Smooth muscle cell (in vitro differentiated cells): ENCODE measurements at regions not wholly inside any gene's neighbourhood (a gene's known extent, or its start where the extent isn't known, plus 50 kb on each side); places are given as distances from the start of the nearest gene placed in this dataset.

Experiments
- DNase-seq: peaks from one replicate; lab custom pipeline; 2025; ENCODE audit not compliant: unreplicated experiment; lab: John Stamatoyannopoulos, UW
- H2AFZ ChIP-seq: fragments of 200-600 bp; sonication (generic); 2 replicates; pipeline ENCODE4 v1.6.0; 2016; ENCODE audit warnings: antibody characterized with exemption, low read depth, mild to moderate bottlenecking
- H3F3A ChIP-seq: fragments of 200-600 bp; sonication (generic); 2 replicates; pipeline ENCODE4 v1.6.0; 2017; ENCODE audit warnings: antibody characterized with exemption, low read depth
- H3K27ac ChIP-seq: fragments of 200-600 bp; sonication (generic); 2 replicates; pipeline ENCODE4 v1.5.1; 2016; ENCODE audit warnings: low read depth, mild to moderate bottlenecking
- H3K27me3 ChIP-seq: fragments of 200-600 bp; sonication (generic); 2 replicates; pipeline ENCODE4 v1.6.1; 2016; ENCODE audit warnings: low read depth, mild to moderate bottlenecking
- H3K36me3 ChIP-seq: fragments of 200-600 bp; sonication (generic); 2 replicates; pipeline ENCODE4 v1.5.1; 2016; ENCODE audit warnings: low read depth
- H3K4me1 ChIP-seq: fragments of 200-600 bp; sonication (generic); 2 replicates; pipeline ENCODE4 v1.5.1; 2016; ENCODE audit warnings: low read depth
- H3K4me2 ChIP-seq: fragments of 200-600 bp; sonication (generic); 2 replicates; pipeline ENCODE4 v1.6.0; 2016; ENCODE audit warnings: mild to moderate bottlenecking
- H3K4me3 ChIP-seq: fragments of 200-600 bp; sonication (generic); 2 replicates; pipeline ENCODE4 v1.5.1; 2016; ENCODE audit warnings: mild to moderate bottlenecking
- H3K79me2 ChIP-seq: fragments of 200-600 bp; sonication (generic); 2 replicates; pipeline ENCODE4 v1.6.0; 2016; ENCODE audit warnings: low read depth, mild to moderate bottlenecking
- H3K9ac ChIP-seq: fragments of 200-600 bp; sonication (generic); 2 replicates; pipeline ENCODE4 v1.6.0; 2016; ENCODE audit warnings: low read depth
- H3K9me3 ChIP-seq: fragments of 200-600 bp; sonication (generic); replicated peaks from 2 replicates; pipeline ENCODE4 v1.5.1; 2016; ENCODE audit warnings: low read depth
- H4K20me1 ChIP-seq: fragments of 200-600 bp; sonication (generic); 2 replicates; pipeline ENCODE4 v1.6.0; 2016; ENCODE audit warnings: low read depth
- WGBS: methylation state at CpG from one replicate; pipeline ENCODE4 v1.1.7; 2016; ENCODE audit warnings: low lambda C conversion rate; 5-methylcytosine and 5-hydroxymethylcytosine counted together
- TF ChIP-seq, protein P1 (sequence below): fragments of 200-600 bp; sonication (generic); IDR thresholded peaks from 2 replicates; pipeline ENCODE4 v1.5.1; 2017; ENCODE audit warnings: borderline replicate concordance, mild to moderate bottlenecking, antibody characterized with exemption; ENCODE audit not compliant: insufficient read depth, poor library complexity, severe bottlenecking

DNA sequence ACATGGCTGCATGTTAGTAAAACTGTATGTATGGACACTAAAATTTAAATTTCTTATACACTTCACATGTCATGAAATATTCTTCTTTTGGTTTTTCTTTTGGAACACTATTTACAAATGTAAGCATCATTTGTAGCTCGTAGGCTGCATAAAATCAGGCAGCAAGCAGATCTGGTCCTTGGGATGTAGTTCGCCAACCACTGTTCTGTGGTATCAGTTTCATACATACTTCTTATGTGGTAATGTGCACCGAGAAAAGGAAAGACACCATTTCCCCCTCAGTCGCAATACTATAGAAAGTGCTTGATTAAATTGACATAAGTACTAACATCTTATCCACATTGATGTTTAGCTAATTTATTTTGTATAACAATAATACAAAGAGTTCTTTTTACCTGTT is 274.4 kb upstream of the VCX start:
- WGBS = 86% methylated on average over 4 of the region's 4 CpGs
- Histone ChIP-seq H3K9ac (no peak overlapping the region), H4K20me1 (no peaks in the 10 kb centered on the region), H3K36me3 (no peaks in the 10 kb centered on the region), H3K4me2 (no peak overlapping the region), H2AFZ (no peak overlapping the region), H3K79me2 (no peaks in the 10 kb centered on the region), H3K9me3 (no peaks in the 10 kb centered on the region), H3K27me3 (no peaks in the 10 kb centered on the region), H3K4me1 (no peaks in the 10 kb centered on the region), H3K27ac (no peak overlapping the region), H3F3A (no peaks in the 10 kb centered on the region), H3K4me3 (no peak overlapping the region)
- TF ChIP-seq, protein P1, sequence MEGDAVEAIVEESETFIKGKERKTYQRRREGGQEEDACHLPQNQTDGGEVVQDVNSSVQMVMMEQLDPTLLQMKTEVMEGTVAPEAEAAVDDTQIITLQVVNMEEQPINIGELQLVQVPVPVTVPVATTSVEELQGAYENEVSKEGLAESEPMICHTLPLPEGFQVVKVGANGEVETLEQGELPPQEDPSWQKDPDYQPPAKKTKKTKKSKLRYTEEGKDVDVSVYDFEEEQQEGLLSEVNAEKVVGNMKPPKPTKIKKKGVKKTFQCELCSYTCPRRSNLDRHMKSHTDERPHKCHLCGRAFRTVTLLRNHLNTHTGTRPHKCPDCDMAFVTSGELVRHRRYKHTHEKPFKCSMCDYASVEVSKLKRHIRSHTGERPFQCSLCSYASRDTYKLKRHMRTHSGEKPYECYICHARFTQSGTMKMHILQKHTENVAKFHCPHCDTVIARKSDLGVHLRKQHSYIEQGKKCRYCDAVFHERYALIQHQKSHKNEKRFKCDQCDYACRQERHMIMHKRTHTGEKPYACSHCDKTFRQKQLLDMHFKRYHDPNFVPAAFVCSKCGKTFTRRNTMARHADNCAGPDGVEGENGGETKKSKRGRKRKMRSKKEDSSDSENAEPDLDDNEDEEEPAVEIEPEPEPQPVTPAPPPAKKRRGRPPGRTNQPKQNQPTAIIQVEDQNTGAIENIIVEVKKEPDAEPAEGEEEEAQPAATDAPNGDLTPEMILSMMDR = no peak
- DNase-seq = no peak

DNA sequence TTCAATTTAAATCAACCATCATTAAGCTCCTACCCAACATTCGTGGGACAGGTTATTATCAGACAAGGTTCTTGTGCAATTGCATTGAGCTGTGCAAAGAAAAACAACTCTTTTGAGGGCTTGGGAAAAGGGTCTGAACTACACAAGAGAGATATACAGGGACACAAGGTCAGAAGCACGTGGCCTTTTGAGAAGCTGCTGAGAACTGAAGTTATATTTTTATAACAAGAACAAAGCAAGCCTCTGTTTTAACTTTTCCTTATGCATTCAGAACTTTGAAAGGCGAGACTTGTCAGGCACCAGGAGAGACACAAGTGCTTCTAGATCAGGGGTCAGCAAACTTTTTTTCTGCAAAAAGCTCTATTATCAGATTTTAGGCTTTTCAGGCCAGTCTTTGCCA is 274.8 kb upstream of the VCX start:
- H3K36me3 ChIP-seq = no peaks in the 10 kb centered on the region
- no peak overlapping the region for H3K4me2 ChIP-seq
- no peak overlapping the region for H3K27ac ChIP-seq
- no peaks in the 10 kb centered on the region for H3K79me2 ChIP-seq
- no peaks in the 10 kb centered on the region for H4K20me1 ChIP-seq
- 59% methylated on average over 3 of the region's 3 CpGs for WGBS
- no peak overlapping the region for H3K9ac ChIP-seq
- no peak overlapping the region for H2AFZ ChIP-seq
- H3F3A ChIP-seq = no peaks in the 10 kb centered on the region
- H3K4me1 ChIP-seq = no peaks in the 10 kb centered on the region
- peaks cover 3% of the 10 kb centered on the region for H3K9me3 ChIP-seq
- no peak overlapping the region for H3K4me3 ChIP-seq
- TF ChIP-seq, protein P1 = no peak
- no peaks in the 10 kb centered on the region for H3K27me3 ChIP-seq
- no peak for DNase-seq

DNA sequence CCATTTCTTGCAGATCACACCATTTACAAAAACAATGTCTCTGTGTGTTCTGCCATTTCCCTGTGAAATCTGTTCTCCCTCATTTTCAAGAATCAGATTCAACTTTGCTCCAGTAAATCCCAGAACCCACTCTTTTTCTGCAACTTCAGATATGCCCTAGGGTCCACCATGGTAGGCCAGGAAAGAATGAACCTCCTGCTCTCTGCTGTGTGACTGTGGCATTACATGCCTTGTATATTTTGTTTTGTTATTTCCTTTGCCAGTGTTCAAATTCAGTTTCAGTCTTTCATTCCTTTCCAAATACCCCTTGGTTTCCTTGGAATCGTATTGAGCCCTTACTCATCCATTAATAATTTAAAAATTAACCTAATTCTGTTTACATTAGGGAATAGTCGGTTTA is 290.2 kb upstream of the VCX start:
- H3K27ac ChIP-seq = no peak overlapping the region
- H3K4me2 ChIP-seq = no peak overlapping the region
- no peak overlapping the region for H3K9ac ChIP-seq
- H3K9me3 ChIP-seq = no peaks in the 10 kb centered on the region
- DNase-seq = no peak
- no peak overlapping the region for H3K4me3 ChIP-seq
- no peak overlapping the region for H2AFZ ChIP-seq
- 54% methylated on average over 2 of the region's 2 CpGs for WGBS
- no peaks in the 10 kb centered on the region for H3K36me3 ChIP-seq
- H3K27me3 ChIP-seq = no peaks in the 10 kb centered on the region
- H3F3A ChIP-seq = no peaks in the 10 kb centered on the region
- no peaks in the 10 kb centered on the region for H4K20me1 ChIP-seq
- H3K4me1 ChIP-seq = no peaks in the 10 kb centered on the region
- TF ChIP-seq, protein P1 = no peak
- H3K79me2 ChIP-seq = no peaks in the 10 kb centered on the region

DNA sequence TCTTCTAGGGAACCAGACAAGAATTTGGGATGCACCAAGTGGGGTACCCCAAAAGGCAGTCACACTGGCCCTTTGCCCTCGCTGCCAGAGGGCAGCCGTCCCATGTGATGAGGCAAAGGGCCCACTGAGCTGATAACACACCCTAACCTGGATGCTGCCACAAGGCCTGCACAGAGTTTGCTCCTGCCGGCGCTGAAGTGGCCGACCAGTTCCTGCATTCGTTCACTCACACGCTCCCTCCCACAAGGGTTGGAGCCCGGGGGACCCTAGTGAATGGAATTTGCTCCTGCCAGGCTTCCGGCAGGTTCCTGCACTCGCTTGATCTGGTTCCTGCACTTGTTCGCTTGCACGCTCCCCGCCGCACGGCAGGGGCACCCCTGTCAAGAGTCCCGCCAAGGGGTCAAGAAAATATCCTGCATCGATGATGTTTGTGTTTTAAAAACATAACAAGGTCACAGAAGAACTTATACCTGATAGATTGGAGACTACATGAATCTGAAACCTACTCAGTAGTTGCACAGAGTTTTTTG is 296.4 kb upstream of the VCX start:
- TF ChIP-seq, protein P1 = no peak
- 91% methylated on average over 17 of the region's 17 CpGs for WGBS
- H3K4me1 ChIP-seq = no peaks in the 10 kb centered on the region

More for the DNA sequence above, 296.4 kb upstream of the VCX start:
- no peak overlapping the region for H3K4me3 ChIP-seq
- no peaks in the 10 kb centered on the region for H4K20me1 ChIP-seq
- H3K27me3 ChIP-seq = no peaks in the 10 kb centered on the region
- no peaks in the 10 kb centered on the region for H3F3A ChIP-seq
- H3K27ac ChIP-seq = no peak overlapping the region
- H2AFZ ChIP-seq = no peak overlapping the region
- no peaks in the 10 kb centered on the region for H3K36me3 ChIP-seq
- H3K4me2 ChIP-seq = no peak overlapping the region
- H3K79me2 ChIP-seq = no peaks in the 10 kb centered on the region
- no peak for DNase-seq
- H3K9me3 ChIP-seq = no peaks in the 10 kb centered on the region
- H3K9ac ChIP-seq = no peak overlapping the region
